ENCODE measurements at regions not wholly inside any gene's neighbourhood (a gene's known extent, or its start where the extent isn't known, plus 50 kb on each side); places are given as distances from the start of the nearest gene placed in this dataset.

DNA sequence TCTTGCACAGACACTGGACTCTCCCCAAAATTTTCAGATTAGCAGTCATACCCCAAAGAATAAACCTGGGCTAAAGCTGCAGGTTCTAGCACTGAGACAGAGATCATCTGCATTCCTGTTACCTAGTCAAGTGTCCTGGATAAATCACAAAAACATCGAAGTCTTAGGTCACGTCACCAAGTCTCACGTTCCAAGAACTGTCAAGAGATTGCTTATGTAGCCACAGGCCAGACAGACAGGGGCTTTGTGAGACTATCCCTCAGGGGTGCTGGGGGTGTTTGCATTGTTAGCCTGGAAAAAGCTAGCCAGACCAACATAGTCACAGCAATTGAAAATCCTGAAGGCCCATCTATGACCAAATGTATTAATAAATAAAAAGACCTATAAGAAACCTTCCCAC, 243.1 kb upstream of the PREP start:
- Histone ChIP-seq H3K27ac (no peak overlapping the region), H3K9ac (no peak overlapping the region), H3K4me3 (no peak overlapping the region), H3F3A (ENCODE audit: low read depth) (peaks cover 5% of the 10 kb centered on the region), H3K36me3 (no peaks in the 10 kb centered on the region), H4K20me1 (ENCODE audit: low read depth) (no peaks in the 10 kb centered on the region), H3K4me1 (peaks cover 12% of the 10 kb centered on the region), H3K4me2 (no peak overlapping the region), H3K9me3 (ENCODE audit: low read depth) (no peaks in the 10 kb centered on the region), H3K27me3 (no peaks in the 10 kb centered on the region), H2AFZ (replicated peaks) (no peak overlapping the region), H3K79me2 (ENCODE audit: low read depth) (no peaks in the 10 kb centered on the region)
- Mint-ChIP-seq H3K27ac (no peak overlapping the region), H3K36me3 (no peaks in the 10 kb centered on the region), H3K9me3 (no peaks in the 10 kb centered on the region), H3K27me3 (ENCODE audit: insufficient read depth, low read depth) (peaks cover 5% of the 10 kb centered on the region), H3K4me3 (no peak overlapping the region), H3K4me1 (peaks cover 4% of the 10 kb centered on the region)
- no peak for TF ChIP-seq CTCF (IDR thresholded peaks at IDR 0.05)
- TF ChIP-seq EZH2 (IDR thresholded peaks at IDR 0.05): no peak
- DNase-seq (ENCODE audit: low spot score): no peak

DNA sequence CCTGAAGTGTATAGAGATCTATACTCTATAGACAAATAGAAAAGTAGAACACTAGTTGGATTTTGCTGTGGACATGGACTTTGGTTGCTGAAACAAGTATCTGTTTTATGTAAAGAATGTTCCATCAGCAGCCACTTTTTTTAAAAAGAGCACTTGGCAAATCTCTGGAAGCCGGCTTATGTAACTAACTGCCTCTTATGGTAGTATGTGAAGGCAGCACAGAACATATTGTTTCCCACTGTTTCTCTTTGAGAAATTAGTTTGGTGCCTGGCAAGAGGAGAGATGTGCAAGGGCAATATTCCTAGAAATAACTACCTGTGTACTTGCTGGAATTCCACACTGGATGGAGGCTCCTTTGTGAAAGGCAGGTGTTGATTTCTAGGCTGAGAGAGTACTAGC, 242.3 kb upstream of the PREP start:
- Histone ChIP-seq H3K36me3 (no peaks in the 10 kb centered on the region), H3K4me2 (no peak overlapping the region)
- H3K27me3 Mint-ChIP-seq (ENCODE audit: insufficient read depth, low read depth): peaks cover 5% of the 10 kb centered on the region

DNA sequence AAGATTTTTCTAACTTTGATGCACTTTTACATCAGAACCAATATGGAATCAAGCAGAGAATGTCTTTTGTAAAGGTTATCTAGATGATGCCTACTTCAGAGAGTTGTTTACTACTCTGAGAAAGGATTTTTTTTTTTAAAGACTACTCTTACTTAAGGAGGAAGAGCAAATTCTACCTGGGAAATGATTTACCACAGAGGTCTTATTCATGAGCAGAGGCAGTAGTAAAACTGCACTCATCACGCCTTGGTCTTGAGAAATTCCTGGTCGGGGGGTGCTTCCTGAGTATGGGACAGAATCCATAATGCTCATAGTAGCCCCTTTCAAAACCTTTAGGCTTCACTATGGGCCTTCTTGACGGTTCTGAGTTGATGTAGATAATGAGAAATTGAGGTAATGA, 241.8 kb upstream of the PREP start:
- Mint-ChIP-seq H3K27me3 (ENCODE audit: insufficient read depth, low read depth) (peaks cover 5% of the 10 kb centered on the region), H3K27ac (no peak overlapping the region), H3K4me1 (peaks cover 4% of the 10 kb centered on the region), H3K4me3 (no peak overlapping the region), H3K9me3 (no peaks in the 10 kb centered on the region), H3K36me3 (no peaks in the 10 kb centered on the region)
- Histone ChIP-seq H3K9me3 (ENCODE audit: low read depth) (no peaks in the 10 kb centered on the region), H3K9ac (no peak overlapping the region), H3K27ac (no peak overlapping the region), H2AFZ (replicated peaks) (no peak overlapping the region), H3K4me2 (no peak overlapping the region), H4K20me1 (ENCODE audit: low read depth) (no peaks in the 10 kb centered on the region), H3K4me1 (peaks cover 12% of the 10 kb centered on the region), H3K27me3 (no peaks in the 10 kb centered on the region), H3K36me3 (no peaks in the 10 kb centered on the region), H3K4me3 (no peak overlapping the region), H3K79me2 (ENCODE audit: low read depth) (no peaks in the 10 kb centered on the region), H3F3A (ENCODE audit: low read depth) (peaks cover 5% of the 10 kb centered on the region)
- TF ChIP-seq EZH2phosphoT487 (IDR thresholded peaks at IDR 0.05) (no peak), CTCF (IDR thresholded peaks at IDR 0.05) (no peak), EZH2 (IDR thresholded peaks at IDR 0.05) (no peak)
- no peak for DNase-seq (ENCODE audit: low spot score)

More for the DNA sequence above, 242.3 kb upstream of the PREP start:
- H2AFZ ChIP-seq (replicated peaks): no peak overlapping the region
- TF ChIP-seq EZH2 (IDR thresholded peaks at IDR 0.05) (no peak), CTCF (IDR thresholded peaks at IDR 0.05) (no peak), EZH2phosphoT487 (IDR thresholded peaks at IDR 0.05) (no peak)
- Mint-ChIP-seq H3K27ac (no peak overlapping the region), H3K4me1 (peaks cover 4% of the 10 kb centered on the region), H3K9me3 (no peaks in the 10 kb centered on the region), H3K36me3 (no peaks in the 10 kb centered on the region), H3K4me3 (no peak overlapping the region)
- no peaks in the 10 kb centered on the region for H3K27me3 ChIP-seq
- H3K4me1 ChIP-seq: peaks cover 12% of the 10 kb centered on the region
- H3K79me2 ChIP-seq (ENCODE audit: low read depth): no peaks in the 10 kb centered on the region
- H4K20me1 ChIP-seq (ENCODE audit: low read depth): no peaks in the 10 kb centered on the region
- H3K4me3 ChIP-seq: no peak overlapping the region
- no peak overlapping the region for H3K27ac ChIP-seq
- H3F3A ChIP-seq (ENCODE audit: low read depth): peaks cover 5% of the 10 kb centered on the region
- no peak overlapping the region for H3K9ac ChIP-seq
- DNase-seq (ENCODE audit: low spot score): no peak
- H3K9me3 ChIP-seq (ENCODE audit: low read depth): no peaks in the 10 kb centered on the region

Data from neural progenitor cell (in vitro differentiated cells).